Body of pancreas (tissue), 4 donors: ENCODE measurements at regions not wholly inside any gene's neighbourhood (a gene's known extent, or its start where the extent isn't known, plus 50 kb on each side); places are given as distances from the start of the nearest gene placed in this dataset.

ENCODE experiments used
- ATAC-seq: fragments of 150-250 bp; one replicate; pipeline ENCODE4 v1.9.1; 2016
- DNase-seq, 4 donors: peaks; one replicate each; pipeline ENCODE4 v3.0.0-alpha.2; 2019
- H3K27ac ChIP-seq, 4 donors: fragments of 200-600 bp; sonication (generic); 1 replicate in 3 of 4; 2 replicates in 1 of 4; pipeline versions ENCODE4 v1.5.1 to v1.6.1; 2016 to 2019; ENCODE audit warnings: mild to moderate bottlenecking in 1 of 4, mixed read lengths in 1 of 4, moderate library complexity in 1 of 4
- H3K27me3 ChIP-seq, 2 donors: fragments of 200-600 bp; sonication (generic); one replicate each; pipeline ENCODE4 v1.6.0; 2016; ENCODE audit warnings: mild to moderate bottlenecking in 1 of 2
- H3K36me3 ChIP-seq, 2 donors: fragments of 200-600 bp; sonication (generic); replicated peaks in 1 of 2; 2 replicates each; pipeline ENCODE4 v1.5.1; 2016; ENCODE audit warnings: low read depth in 2 of 2; ENCODE audit not compliant: insufficient read depth in 1 of 2
- H3K4me1 ChIP-seq: fragments of 200-600 bp; sonication (generic); one replicate; pipeline ENCODE4 v1.6.0; 2016
- H3K4me3 ChIP-seq, 2 donors: fragments of 200-600 bp; sonication (generic); 1 replicate in 1 of 2; 2 replicates in 1 of 2; pipeline ENCODE4 v1.5.1; 2016 to 2019
- H3K9me3 ChIP-seq, 3 donors: fragments of 200-600 bp; sonication (generic); 1 replicate in 2 of 3; 2 replicates in 1 of 3; pipeline ENCODE4 v1.5.1; 2016
- CTCF ChIP-seq, 7 experiments: fragments of 450-650 bp in 4 of 7; fragments of 200-600 bp in 3 of 7; sonication (generic) in 3 of 7; IDR thresholded peaks; one replicate each; pipeline ENCODE4 v1.5.1; 2016 to 2019; ENCODE audit warnings: antibody characterized with exemption in 7 of 7
- POLR2A ChIP-seq, 3 donors: fragments of 450-650 bp; IDR thresholded peaks; one replicate each; pipeline ENCODE4 v1.6.1; 2016; ENCODE audit warnings: antibody characterized with exemption in 3 of 3, mild to moderate bottlenecking in 2 of 3
- WGBS, 2 donors: methylation state at CpG; one replicate each; pipeline ENCODE4 v1.1.5; 2017; 5-methylcytosine and 5-hydroxymethylcytosine counted together
- intact Hi-C: fragments of 100-400 bp; cut with DNase I; formaldehyde crosslinking; loops from one replicate; pipeline ENCODE4 v1.15.1; 2023

GRCh38 chr6:9982215-9982614, 432.7 kb downstream of the TFAP2A start:
- no peak overlapping the region for H3K4me3 ChIP-seq
- DNase-seq (no peak), ATAC-seq (no peak)
- H3K27ac ChIP-seq = no peak overlapping the region
- H3K4me1 ChIP-seq = no peaks in the 10 kb centered on the region
- no peaks in the 10 kb centered on the region for H3K36me3 ChIP-seq
- no peak for TF ChIP-seq CTCF (IDR thresholded peaks at IDR 0.05)
- no peak for TF ChIP-seq POLR2A (IDR thresholded peaks at IDR 0.05)
- no peaks in the 10 kb centered on the region for H3K27me3 ChIP-seq
- WGBS, 2 donors = 53 to 64% methylated on average over 5 of the region's 5 CpGs
- H3K9me3 ChIP-seq = no peaks in the 10 kb centered on the region
- intact Hi-C loops = no loop called here

- no peaks in the 10 kb centered on the region for H3K27me3 ChIP-seq
- DNase-seq (no peak), ATAC-seq (no peak)
- intact Hi-C loops = no loop called here
- 80 to 85% methylated on average over 5 of the region's 5 CpGs for WGBS, 2 donors
- no peak overlapping the region for H3K4me3 ChIP-seq
- TF ChIP-seq POLR2A (IDR thresholded peaks at IDR 0.05) (no peak), CTCF (IDR thresholded peaks at IDR 0.05) (no peak)
- no peaks in the 10 kb centered on the region for H3K36me3 ChIP-seq
- no peaks in the 10 kb centered on the region for H3K4me1 ChIP-seq
- H3K27ac ChIP-seq = no peak overlapping the region
- H3K9me3 ChIP-seq = no peaks in the 10 kb centered on the region
These were observed 434.9 kb downstream of the TFAP2A start for GRCh38 chr6:9979996-9980395.

GRCh38 chr6:9978480-9978879, 436.4 kb downstream of the TFAP2A start:
- H3K27ac ChIP-seq = no peak overlapping the region
- H3K4me1 ChIP-seq = no peaks in the 10 kb centered on the region
- intact Hi-C loops = no loop called here

GRCh38 chr6:9977411-9977810, 437.5 kb downstream of the TFAP2A start:
- ATAC-seq = no peak
- H3K27me3 ChIP-seq = no peaks in the 10 kb centered on the region
- 5 to 7% methylated on average over 2 of the region's 2 CpGs for WGBS, 2 donors
- DNase-seq = no peak
- H3K36me3 ChIP-seq = no peaks in the 10 kb centered on the region
- intact Hi-C loops = no loop called here
- no peaks in the 10 kb centered on the region for H3K9me3 ChIP-seq
- TF ChIP-seq CTCF (IDR thresholded peaks at IDR 0.05) (no peak), POLR2A (IDR thresholded peaks at IDR 0.05) (no peak)
- no peak overlapping the region for H3K27ac ChIP-seq
- H3K4me1 ChIP-seq = no peaks in the 10 kb centered on the region
- no peak overlapping the region for H3K4me3 ChIP-seq

More at GRCh38 chr6:9978480-9978879, 436.4 kb downstream of the TFAP2A start:
- TF ChIP-seq CTCF (IDR thresholded peaks at IDR 0.05) (no peak), POLR2A (IDR thresholded peaks at IDR 0.05) (no peak)
- ATAC-seq = no peak
- WGBS, 2 donors = 71 to 83% methylated on average over 6 of the region's 6 CpGs
- no peaks in the 10 kb centered on the region for H3K9me3 ChIP-seq
- DNase-seq = no peak
- no peaks in the 10 kb centered on the region for H3K36me3 ChIP-seq
- no peaks in the 10 kb centered on the region for H3K27me3 ChIP-seq
- H3K4me3 ChIP-seq = no peak overlapping the region

- WGBS, 2 donors = 67 to 69% methylated on average over 5 of the region's 5 CpGs
- no peak for ATAC-seq
- H3K27me3 ChIP-seq = no peaks in the 10 kb centered on the region
- no peaks in the 10 kb centered on the region for H3K4me1 ChIP-seq
- intact Hi-C loops = no loop called here
- H3K4me3 ChIP-seq = no peak overlapping the region
- no peak for TF ChIP-seq POLR2A (IDR thresholded peaks at IDR 0.05)
- TF ChIP-seq CTCF (IDR thresholded peaks at IDR 0.05) = no peak
- no peaks in the 10 kb centered on the region for H3K36me3 ChIP-seq
- no peak overlapping the region for H3K27ac ChIP-seq
- H3K9me3 ChIP-seq = no peaks in the 10 kb centered on the region
- no peak for DNase-seq
These were observed 453.2 kb downstream of the TFAP2A start for GRCh38 chr6:9961646-9962045.
